A549 (cell line): ENCODE measurements at regions not wholly inside any gene's neighbourhood (a gene's known extent, or its start where the extent isn't known, plus 50 kb on each side); places are given as distances from the start of the nearest gene placed in this dataset.

Experiments used
- ATAC-seq, 2 experiments: fragments of 200-7000 bp in 1 of 2; fragments of >200 bp in 1 of 2; cut with Nextera tagmentation in 1 of 2; cut with Tn5 transposase in 1 of 2; 3 replicates each; pipeline versions ENCODE4 v1.8.0 to v1.9.1; 2018 to 2020; ENCODE audit warnings: mild to moderate bottlenecking in 1 of 2, moderate library complexity in 1 of 2
- CTCF ChIA-PET: fragments of 300-600 bp; sonication (Branson Sonifier 250); formaldehyde crosslinking; extraction: SDS; loops from one replicate; lab custom pipeline; 2021; ENCODE audit warnings: antibody characterized with exemption, inconsistent platforms; lab: Yijun Ruan, JAX
- POLR2A ChIA-PET: fragments of 350-600 bp; formaldehyde crosslinking; extraction: SDS; loops from one replicate; lab custom pipeline; 2021; ENCODE audit warnings: antibody characterized with exemption, inconsistent platforms; lab: Yijun Ruan, JAX
- DNase-seq, 2 experiments: peaks; one replicate each; pipeline versions ENCODE4 v3.0.0 to v3.0.0-alpha.2; 2011 to 2016; ENCODE audit warnings: low read depth in 1 of 2, low spot score in 1 of 2
- FAIRE-seq: peaks from 2 replicates; lab custom pipeline; 2011; peaks lifted over from hg19 to GRCh38; lab: Jason Lieb, UNC
- H3K27ac ChIP-seq, 2 experiments: fragments of >200 bp; sonication (Bioruptor Twin); formaldehyde crosslinking; 3 replicates each; pipeline ENCODE4 v1.5.1; 2016 to 2017
- H3K4me1 ChIP-seq: fragments of >200 bp; sonication (Bioruptor Twin); formaldehyde crosslinking; 3 replicates; pipeline ENCODE4 v1.6.1; 2016
- H3K4me2 ChIP-seq: fragments of >200 bp; sonication (Bioruptor Twin); formaldehyde crosslinking; 3 replicates; pipeline ENCODE4 v1.6.1; 2016
- H3K4me3 ChIP-seq: fragments of >200 bp; sonication (Bioruptor Twin); formaldehyde crosslinking; 3 replicates; pipeline ENCODE4 v1.5.1; 2016
- H3K9me3 ChIP-seq: fragments of >200 bp; sonication (Bioruptor Twin); formaldehyde crosslinking; 3 replicates; pipeline ENCODE4 v1.6.1; 2016
- BHLHE40 ChIP-seq: IDR thresholded peaks from 2 replicates; pipeline ENCODE4 v1.6.1; 2012; ENCODE audit warnings: low read depth, low read length, inconsistent platforms
- CEBPB ChIP-seq, 2 experiments: fragments of >200 bp in 1 of 2; sonication (Bioruptor Twin) in 1 of 2; formaldehyde crosslinking in 1 of 2; IDR thresholded peaks; 2 replicates each; pipeline ENCODE4 v1.6.1; 2012 to 2016
- CHD2 ChIP-seq: fragments of 150-350 bp; IDR thresholded peaks from 2 replicates; pipeline ENCODE4 v1.6.1; 2014; ENCODE audit warnings: low read length; ENCODE audit not compliant: partially characterized antibody
- CHD4 ChIP-seq: fragments of 200-600 bp; sonication (generic); IDR thresholded peaks from 2 replicates; pipeline ENCODE4 v1.6.1; 2016; ENCODE audit warnings: antibody characterized with exemption, mild to moderate bottlenecking, borderline replicate concordance
- CTCF ChIP-seq: fragments of >200 bp; sonication (Bioruptor Twin); formaldehyde crosslinking; IDR thresholded peaks from 3 replicates; pipeline ENCODE4 v1.5.1; 2016
- E2F6 ChIP-seq: IDR thresholded peaks from 2 replicates; pipeline ENCODE4 v1.6.1; 2012; ENCODE audit warnings: low read depth, borderline replicate concordance
- EHF ChIP-seq: fragments of 250-450 bp; sonication (Bioruptor Pico); IDR thresholded peaks from 2 replicates; pipeline ENCODE4 v1.5.0; 2020; ENCODE audit warnings: mild to moderate bottlenecking
- EHMT2 ChIP-seq: fragments of 200-600 bp; sonication (generic); IDR thresholded peaks from 2 replicates; pipeline ENCODE4 v1.6.1; 2016; ENCODE audit warnings: antibody characterized with exemption, low read depth, mild to moderate bottlenecking, moderate library complexity
- EP300 ChIP-seq, 2 experiments: fragments of >200 bp; sonication (Bioruptor Twin); formaldehyde crosslinking; IDR thresholded peaks; 2 replicates in 1 of 2; 3 replicates in 1 of 2; pipeline ENCODE4 v1.6.1; 2016 to 2017
- ESRRA ChIP-seq: fragments of 150-350 bp; IDR thresholded peaks from 2 replicates; pipeline ENCODE4 v1.6.1; 2014; ENCODE audit warnings: mild to moderate bottlenecking, low read length, borderline replicate concordance
- FOXS1 ChIP-seq: fragments of 250-450 bp; sonication (Bioruptor Pico); IDR thresholded peaks from 2 replicates; pipeline ENCODE4 v1.5.0; 2020; ENCODE audit warnings: mild to moderate bottlenecking, moderate library complexity
- HMGXB4 ChIP-seq: fragments of 250-450 bp; sonication (Bioruptor Pico); IDR thresholded peaks from 2 replicates; pipeline ENCODE4 v1.5.0; 2021; ENCODE audit warnings: mild to moderate bottlenecking, moderate library complexity, borderline replicate concordance
- HOXA7 ChIP-seq: fragments of 250-450 bp; sonication (Bioruptor Pico); IDR thresholded peaks from 2 replicates; pipeline ENCODE4 v1.5.0; 2020; ENCODE audit warnings: mild to moderate bottlenecking, moderate library complexity
- MAFK ChIP-seq: fragments of 450-650 bp; IDR thresholded peaks from 2 replicates; pipeline ENCODE4 v1.6.1; 2014; ENCODE audit not compliant: partially characterized antibody
- MYC ChIP-seq: IDR thresholded peaks from 2 replicates; pipeline ENCODE4 v1.6.1; 2012; ENCODE audit warnings: mild to moderate bottlenecking, inconsistent platforms, low read length, improper control_type of control experiment, borderline replicate concordance
- RARB ChIP-seq: fragments of 250-450 bp; sonication (Bioruptor Pico); IDR thresholded peaks from 2 replicates; pipeline ENCODE4 v1.8.0; 2021; ENCODE audit warnings: mild to moderate bottlenecking, moderate library complexity
- REST ChIP-seq: fragments of 200-600 bp; sonication (generic); IDR thresholded peaks from 2 replicates; pipeline ENCODE4 v1.6.1; 2016; ENCODE audit warnings: antibody characterized with exemption, mild to moderate bottlenecking, moderate library complexity
- SMC3 ChIP-seq: fragments of >200 bp; sonication (Bioruptor Twin); formaldehyde crosslinking; IDR thresholded peaks from 3 replicates; pipeline ENCODE4 v1.6.1; 2018; ENCODE audit warnings: inconsistent platforms
- TP53 ChIP-seq: fragments of 250-450 bp; sonication (Bioruptor Pico); IDR thresholded peaks from 2 replicates; pipeline ENCODE4 v1.5.0; 2021; ENCODE audit warnings: mild to moderate bottlenecking, moderate library complexity
- WGBS: methylation state at CpG from one replicate; pipeline ENCODE4 v1.1.6; 2017; ENCODE audit errors: missing lambda C conversion rate; 5-methylcytosine and 5-hydroxymethylcytosine counted together
- TF ChIP-seq, protein P1 (sequence below): fragments of >200 bp; sonication (Bioruptor Twin); formaldehyde crosslinking; IDR thresholded peaks from 2 replicates; pipeline ENCODE4 v1.6.1; 2016
- TF ChIP-seq, protein P2 (sequence below): IDR thresholded peaks from 2 replicates; pipeline ENCODE4 v1.6.1; 2012
- TF ChIP-seq, protein P3 (sequence below): fragments of 250-450 bp; sonication (Bioruptor Pico); IDR thresholded peaks from 2 replicates; pipeline ENCODE4 v1.5.0; 2020; ENCODE audit warnings: low read depth, mild to moderate bottlenecking, moderate library complexity

DNA sequence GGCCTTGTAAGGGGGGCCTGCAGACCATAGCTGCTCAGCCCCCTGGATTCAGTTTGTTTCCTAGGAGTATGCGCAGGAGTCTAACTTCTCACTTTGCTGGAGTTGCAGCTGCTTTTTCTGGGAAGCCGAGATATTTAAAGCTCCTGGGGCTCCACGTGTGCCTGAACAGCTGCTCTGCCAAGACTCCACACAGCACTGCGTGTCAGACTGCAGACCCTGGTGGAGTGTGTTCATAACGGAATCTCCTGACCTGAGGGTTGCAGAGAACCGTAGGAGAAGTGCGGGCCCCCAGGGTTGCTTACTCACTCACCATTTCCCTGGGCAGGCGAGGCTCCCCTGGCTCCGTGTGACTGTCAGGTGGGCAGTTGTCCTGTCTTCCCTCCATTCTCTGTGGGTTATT lies 474.3 kb upstream of the TMPRSS15 start:
- TF ChIP-seq CTCF (no peak), EHF (CRISPR knock-in tag) (no peak), EHMT2 (no peak), CEBPB (IDR thresholded peaks at IDR 0.05) (no peak), RARB (CRISPR knock-in tag) (no peak), MYC (no peak), EP300 (IDR thresholded peaks at IDR 0.05) (no peak), E2F6 (no peak), SMC3 (no peak), REST (no peak), ESRRA (no peak), TP53 (CRISPR knock-in tag) (no peak), HMGXB4 (CRISPR knock-in tag) (no peak)
- TF ChIP-seq, protein P1, sequence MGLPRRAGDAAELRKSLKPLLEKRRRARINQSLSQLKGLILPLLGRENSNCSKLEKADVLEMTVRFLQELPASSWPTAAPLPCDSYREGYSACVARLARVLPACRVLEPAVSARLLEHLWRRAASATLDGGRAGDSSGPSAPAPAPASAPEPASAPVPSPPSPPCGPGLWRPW, result no peak
- TF ChIP-seq, protein P2, sequence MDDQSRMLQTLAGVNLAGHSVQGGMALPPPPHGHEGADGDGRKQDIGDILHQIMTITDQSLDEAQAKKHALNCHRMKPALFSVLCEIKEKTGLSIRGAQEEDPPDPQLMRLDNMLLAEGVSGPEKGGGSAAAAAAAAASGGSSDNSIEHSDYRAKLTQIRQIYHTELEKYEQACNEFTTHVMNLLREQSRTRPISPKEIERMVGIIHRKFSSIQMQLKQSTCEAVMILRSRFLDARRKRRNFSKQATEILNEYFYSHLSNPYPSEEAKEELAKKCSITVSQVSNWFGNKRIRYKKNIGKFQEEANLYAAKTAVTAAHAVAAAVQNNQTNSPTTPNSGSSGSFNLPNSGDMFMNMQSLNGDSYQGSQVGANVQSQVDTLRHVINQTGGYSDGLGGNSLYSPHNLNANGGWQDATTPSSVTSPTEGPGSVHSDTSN, result no peak
- TF ChIP-seq, all 56 proteins: peak for 0
- ATAC-seq (no peak), DNase-seq (no peak), FAIRE-seq (no peak)
- no peaks in the 10 kb centered on the region for H3K4me1 ChIP-seq
- POLR2A ChIA-PET, result no interaction called here
- 12% methylated on average over 7 of the region's 9 CpGs for WGBS
- H3K4me2 ChIP-seq, result no peak overlapping the region
- CTCF ChIA-PET, result interaction anchor here (0.7 kb wide), 1 partner anchor 8 kb away, joined by 3 read pairs; no protein-coding TSS in a partner anchor
- no peaks in the 10 kb centered on the region for H3K9me3 ChIP-seq
- H3K27ac ChIP-seq, result no peak overlapping the region
- no peak overlapping the region for H3K4me3 ChIP-seq

- POLR2A ChIA-PET, result no interaction called here
- no peak for FAIRE-seq
- TF ChIP-seq MAFK, result no peak
- no peak for TF ChIP-seq EP300 (IDR thresholded peaks at IDR 0.05)
- TF ChIP-seq HOXA7 (CRISPR knock-in tag), result no peak
- TF ChIP-seq ESRRA, result no peak
- TF ChIP-seq REST, result no peak
- TF ChIP-seq CHD4, result no peak
- TF ChIP-seq FOXS1 (CRISPR knock-in tag), result no peak
- TF ChIP-seq, protein P3, sequence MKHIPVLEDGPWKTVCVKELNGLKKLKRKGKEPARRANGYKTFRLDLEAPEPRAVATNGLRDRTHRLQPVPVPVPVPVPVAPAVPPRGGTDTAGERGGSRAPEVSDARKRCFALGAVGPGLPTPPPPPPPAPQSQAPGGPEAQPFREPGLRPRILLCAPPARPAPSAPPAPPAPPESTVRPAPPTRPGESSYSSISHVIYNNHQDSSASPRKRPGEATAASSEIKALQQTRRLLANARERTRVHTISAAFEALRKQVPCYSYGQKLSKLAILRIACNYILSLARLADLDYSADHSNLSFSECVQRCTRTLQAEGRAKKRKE (CRISPR knock-in tag), result no peak
- no peak for TF ChIP-seq CHD2
- no peak for TF ChIP-seq BHLHE40
Measured at GRCh38 chr21:18887922-18888602, 484.5 kb upstream of the TMPRSS15 start.

More at GRCh38 chr21:18887922-18888602, 484.5 kb upstream of the TMPRSS15 start:
- no peak for ATAC-seq
- Histone ChIP-seq H3K27ac (no peak overlapping the region), H3K4me1 (no peaks in the 10 kb centered on the region), H3K4me3 (no peak overlapping the region), H3K9me3 (no peaks in the 10 kb centered on the region), H3K4me2 (no peak overlapping the region)
- no peak for DNase-seq
- 11% methylated on average over 4 of the region's 4 CpGs for WGBS
- CTCF ChIA-PET, result no interaction called here
